HS-5 (cell line): ENCODE measurements at regions not wholly inside any gene's neighbourhood (a gene's known extent, or its start where the extent isn't known, plus 50 kb on each side); places are given as distances from the start of the nearest gene placed in this dataset.
"Not testable (repeated sequence)": the region's sequence is repeated elsewhere in the genome, so short reads cannot be mapped to it uniquely, and the experiment has no call there.

Experiments
- DNase-seq: peaks from one replicate; pipeline ENCODE4 v3.0.0-alpha.2; 2012; ENCODE audit warnings: low read depth

- no peak for DNase-seq
These were observed 123.8 kb upstream of the LIFR start for GRCh38 chr5:38680094-38680825.

DNA sequence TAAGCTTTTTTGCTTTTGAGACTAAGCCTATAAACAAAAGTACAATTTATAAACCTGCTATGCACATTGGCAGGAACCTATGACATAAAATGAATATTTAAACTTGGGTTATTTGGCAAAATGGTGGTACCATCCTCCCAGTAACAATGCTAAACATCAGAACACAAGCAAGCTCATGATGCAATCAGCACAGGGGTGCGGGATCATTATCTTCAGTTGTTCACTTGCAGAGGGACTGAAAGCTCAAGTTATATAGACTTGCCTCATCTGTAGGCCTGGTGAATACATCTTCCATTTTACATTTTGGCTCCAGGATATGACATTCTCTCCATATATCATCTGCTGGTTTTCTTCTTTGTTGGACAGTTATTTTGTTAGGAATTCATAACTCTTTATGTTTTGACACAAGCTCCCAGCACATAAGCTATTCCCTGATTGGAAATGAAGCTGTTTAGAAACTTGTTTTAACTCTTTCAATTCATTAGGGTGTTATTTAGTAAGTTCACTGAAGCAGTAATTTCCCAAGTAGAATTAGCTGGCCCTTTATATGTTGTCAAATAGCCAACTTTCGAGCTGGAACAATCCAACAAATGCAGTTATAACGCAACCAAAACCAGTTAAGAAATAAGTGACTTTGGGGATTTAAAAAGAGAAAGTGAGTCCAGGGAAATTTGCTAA lies 124.7 kb upstream of the LIFR start:
- DNase-seq: no peak

DNA sequence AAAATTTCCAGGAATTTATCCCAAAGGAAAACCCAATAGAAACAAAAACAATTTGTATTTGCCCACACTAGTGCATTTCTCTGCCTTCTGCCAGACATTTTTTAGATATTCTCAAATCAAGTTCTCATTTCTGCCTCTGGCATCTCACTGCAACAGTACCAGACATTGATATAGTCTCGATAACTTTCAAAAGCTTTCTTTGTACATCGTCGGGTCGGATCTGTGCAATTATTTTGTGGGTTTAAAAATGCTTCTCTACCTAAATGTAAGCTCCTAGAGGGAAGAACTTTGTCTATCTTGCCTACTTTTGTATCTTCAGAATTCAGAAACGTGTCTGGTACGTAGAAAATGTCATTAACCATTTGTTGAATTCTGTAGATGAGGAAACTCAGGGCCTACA lies 125.5 kb upstream of the LIFR start:
- no peak for DNase-seq

GRCh38 chr5:38686658-38687057 lies 130.2 kb upstream of the LIFR start:
- DNase-seq: no peak

- DNase-seq: no peak
These were observed 135.9 kb upstream of the LIFR start for GRCh38 chr5:38692346-38692745.

- DNase-seq: no peak
These were observed 136.5 kb upstream of the LIFR start for GRCh38 chr5:38692781-38693527.

DNA sequence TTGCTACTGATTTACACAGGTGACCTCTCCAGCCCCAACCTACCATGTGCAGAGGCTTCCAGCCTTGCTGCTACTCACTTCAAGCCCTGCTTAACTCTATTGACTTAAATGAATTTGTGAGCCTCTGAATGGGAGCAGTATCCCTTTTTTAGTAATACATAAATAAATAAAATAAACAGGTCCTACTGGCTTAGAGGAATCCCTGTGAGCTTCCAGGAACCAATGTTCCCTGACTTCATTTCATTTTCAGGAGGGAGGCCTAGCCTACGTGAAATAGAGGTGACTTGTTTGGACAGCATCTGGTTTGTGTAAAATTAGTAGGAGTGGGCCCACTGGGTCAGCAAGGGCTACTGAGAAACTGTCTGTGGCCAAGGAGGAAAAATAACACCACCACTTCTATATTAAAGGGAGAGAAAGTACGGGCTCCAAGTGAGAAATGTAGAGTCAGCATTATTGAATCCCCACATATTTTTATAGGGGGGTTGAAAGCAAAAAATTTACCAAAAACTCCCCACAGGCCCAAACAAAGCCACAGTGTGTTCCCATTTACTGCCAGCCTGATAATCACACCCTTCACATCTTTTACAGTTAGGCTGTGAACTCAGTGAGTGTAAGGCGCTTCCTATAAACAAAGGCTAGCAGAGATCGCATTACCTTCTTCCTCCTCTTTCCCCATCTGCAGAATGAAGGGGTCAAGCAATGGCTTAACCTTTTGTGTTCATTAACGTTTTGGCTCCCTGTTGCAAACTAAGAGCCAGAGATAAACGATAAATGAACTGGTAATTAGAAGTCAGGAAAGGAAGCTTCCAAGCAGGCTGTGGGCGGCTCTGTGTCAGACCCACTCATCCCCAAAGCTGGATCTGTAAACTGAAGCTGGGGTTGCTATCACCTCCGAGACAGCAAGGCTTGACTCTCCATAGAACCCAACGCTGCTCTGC lies 138.8 kb upstream of the LIFR start:
- no peak for DNase-seq

DNA sequence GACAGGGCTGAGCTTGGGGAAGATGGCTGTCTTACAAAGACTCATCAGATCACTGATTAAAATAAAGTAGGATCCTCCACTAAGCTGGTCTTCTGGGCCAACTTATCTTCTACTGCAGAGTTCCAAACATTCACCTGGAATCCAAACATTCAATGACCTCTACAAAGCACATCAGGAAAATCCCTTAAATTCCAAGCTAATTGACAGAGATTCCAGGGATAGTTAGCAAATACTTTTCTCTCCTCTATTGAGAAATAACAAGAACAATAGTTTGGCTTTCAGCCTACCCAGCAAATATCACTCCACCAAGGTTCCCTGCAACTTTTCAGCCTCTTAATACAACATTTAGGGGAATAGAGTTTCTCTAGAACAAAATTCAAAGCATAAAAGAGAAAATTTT lies 140.6 kb upstream of the LIFR start:
- DNase-seq: no peak

- not testable (repeated sequence) for DNase-seq
These were observed 140.3 kb upstream of the OSMR start for GRCh38 chr5:38705529-38705928.

DNA sequence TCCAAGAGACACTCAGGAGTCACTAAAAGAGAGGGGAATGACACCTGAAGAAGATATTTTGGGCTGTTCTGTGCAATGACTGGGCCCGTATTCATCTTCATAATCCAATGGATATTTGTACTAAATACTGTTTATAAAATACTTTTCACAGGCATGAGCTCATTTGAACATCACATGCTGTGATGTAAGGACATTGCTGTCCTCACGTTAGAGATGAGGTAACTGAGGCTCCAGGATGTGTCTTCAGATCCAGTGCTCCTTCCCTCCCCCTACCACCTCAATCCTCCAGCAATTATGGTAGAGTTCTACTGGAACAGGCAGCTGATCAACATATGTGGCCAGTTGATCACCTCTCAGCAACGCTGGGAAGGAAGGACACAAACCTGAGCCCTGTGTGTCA lies 139.4 kb upstream of the OSMR start:
- DNase-seq: no peak

DNA sequence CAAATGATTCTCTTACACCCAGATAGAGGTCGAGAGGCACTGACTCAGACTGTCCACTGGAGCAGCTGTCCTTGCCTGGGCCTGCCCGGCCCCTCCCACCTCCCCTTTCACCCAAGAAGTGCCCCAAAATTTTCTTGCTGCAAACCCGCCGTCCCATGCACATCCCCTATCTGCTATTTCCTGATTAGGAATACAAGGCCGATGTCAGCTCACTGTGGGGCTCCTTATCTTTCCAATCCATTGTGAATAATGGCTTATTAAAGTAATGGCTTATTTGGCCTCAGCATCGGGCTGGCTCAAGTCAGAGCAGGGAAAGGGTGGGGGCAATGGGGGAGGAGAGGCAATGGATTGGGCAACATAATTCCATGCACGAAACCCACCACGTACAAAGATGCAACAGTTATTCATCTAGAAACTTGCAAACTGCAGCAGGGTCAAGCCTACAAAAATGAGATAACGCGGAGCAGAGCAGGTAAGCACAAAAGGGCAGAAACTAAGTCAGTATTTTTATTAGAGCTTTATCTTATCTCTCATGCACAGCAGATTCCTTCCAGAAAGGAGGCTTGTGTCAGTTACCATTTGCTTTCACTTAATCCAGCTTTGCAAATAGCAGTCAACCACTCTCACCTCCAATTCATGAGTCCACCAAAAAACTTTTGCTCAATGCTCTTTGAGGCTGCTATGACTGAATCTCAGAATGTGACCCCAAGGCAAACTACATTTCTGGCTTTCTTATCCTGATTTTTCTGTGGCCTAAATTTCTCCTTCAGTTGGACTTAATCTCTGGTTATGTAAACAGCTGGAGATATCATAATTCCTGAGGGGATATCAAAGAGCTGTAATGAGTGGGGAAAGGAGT lies 138.2 kb upstream of the OSMR start:
- DNase-seq: no peak

DNA sequence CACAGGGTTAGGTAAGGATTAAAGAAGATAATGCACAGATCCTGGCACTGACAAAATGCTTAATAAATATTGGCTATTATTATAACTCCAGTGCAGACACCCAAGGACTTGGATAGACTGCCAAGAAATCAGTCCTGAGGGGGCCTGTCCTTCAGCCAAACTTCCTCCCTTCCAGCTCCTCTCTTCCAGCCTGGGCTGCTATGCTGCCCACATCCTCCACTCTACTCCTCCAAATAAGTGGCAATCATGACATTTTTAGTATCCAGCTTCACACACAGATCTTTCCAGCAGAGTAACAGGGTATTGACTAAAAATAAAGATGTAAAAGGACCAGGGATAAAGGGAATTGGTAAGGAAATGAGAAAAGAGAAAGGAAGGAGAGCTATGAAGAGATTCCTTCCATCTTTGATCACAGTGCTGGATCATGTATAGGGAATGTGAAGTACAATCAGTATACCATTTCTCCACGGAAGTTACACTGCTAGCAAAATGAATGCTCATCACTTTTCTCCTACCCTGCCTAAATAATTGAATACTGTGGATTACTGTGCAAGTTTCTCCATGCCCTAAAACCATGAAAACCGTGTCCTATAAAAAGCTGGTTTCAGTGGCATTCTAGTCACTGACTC lies 136.0 kb upstream of the OSMR start:
- DNase-seq: no peak

DNA sequence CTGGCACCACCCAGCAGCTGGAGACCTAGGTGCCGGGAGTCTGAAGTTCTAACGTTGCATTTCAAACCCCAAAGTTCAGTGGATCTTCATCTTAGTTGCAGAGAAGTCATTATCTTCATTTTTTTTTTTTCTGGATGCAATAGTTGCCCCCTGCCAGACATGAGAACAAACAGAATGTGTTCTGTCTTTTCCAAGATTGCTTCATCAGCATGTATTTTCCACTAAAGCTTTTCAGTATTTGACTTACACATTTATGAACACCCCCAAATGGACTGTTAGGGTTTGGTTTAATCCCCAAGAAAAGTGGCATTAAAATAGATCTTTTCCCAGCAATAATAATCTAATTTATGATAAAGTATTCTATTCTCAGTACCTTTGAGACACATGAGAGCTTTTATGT lies 135.2 kb upstream of the OSMR start:
- DNase-seq: no peak

- no peak for DNase-seq
These were observed 133.4 kb upstream of the OSMR start for GRCh38 chr5:38712391-38712790.

DNA sequence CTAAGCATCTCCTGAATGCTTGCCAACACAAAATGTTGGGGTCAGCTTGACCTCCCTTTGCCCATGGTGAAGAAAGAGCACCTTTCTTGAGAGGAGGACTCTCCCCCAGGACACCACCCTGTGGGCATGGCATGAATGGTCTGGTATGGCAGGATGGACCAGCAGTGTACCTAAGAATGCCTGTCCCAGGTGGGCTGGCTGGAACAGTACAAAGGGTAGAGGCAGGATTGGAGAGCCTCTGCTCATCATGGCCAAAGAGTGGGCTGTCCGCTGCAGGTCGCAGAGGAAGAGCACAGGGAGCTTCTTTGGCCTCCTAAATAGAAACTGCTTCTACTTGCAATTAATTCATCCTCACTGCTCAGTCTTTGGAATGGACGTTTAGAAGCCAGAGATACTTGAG lies 131.6 kb upstream of the OSMR start:
- DNase-seq: no peak

DNA sequence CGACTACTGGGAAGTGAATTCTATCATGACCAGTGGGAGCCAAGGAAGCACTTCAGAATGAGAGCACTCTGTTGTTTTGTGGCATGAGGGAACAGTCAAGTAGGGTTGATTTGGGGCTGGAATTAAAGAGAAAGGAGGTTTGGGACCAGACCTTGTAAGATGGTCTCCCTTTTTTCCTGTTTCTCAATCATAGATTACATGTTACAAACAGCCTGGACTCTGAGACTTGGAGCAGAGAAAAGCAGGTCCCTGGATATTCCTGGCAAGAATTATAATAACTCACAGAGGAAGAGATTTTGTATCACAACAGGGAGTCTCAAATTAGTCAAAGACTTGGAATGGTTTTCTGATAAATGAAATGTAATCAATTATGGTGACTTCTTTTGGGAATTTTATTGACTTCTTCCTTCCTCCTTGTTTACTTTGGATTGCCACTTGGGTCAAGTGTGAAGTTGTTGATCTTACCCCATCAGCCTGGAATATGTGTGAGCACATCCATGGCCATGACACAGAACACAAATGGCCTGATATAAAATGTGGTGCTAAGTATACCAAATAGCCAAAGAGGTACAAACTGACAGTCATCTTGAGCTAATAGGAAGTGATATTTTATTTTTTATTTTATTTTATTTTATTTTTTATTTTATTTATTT lies 131.0 kb upstream of the OSMR start:
- no peak for DNase-seq

GRCh38 chr5:38715696-38716095 lies 130.1 kb upstream of the OSMR start:
- DNase-seq: no peak

- no peak for DNase-seq
These were observed 129.3 kb upstream of the OSMR start for GRCh38 chr5:38716516-38716915.

- no peak for DNase-seq
These were observed 126.9 kb upstream of the OSMR start for GRCh38 chr5:38718771-38719391.

DNA sequence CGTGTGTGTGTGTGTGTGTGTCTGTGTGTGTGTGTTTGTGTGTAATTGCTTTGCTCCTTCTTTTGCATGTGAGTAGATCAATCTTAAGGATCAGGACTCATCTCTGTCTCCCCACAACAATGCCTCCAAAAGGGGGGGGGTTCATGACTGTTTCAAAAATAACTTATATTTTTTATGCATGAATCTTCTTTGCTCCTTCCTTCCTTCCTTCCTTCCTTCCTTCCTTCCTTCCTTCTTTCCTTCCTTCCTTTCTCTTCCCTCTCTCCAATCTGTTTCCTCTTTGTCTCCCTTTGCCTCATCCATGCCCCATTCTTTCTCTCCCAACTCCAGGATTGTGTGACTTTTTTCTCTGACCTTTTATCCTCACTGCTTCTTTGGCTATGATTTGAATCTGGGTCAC lies 126.4 kb upstream of the OSMR start:
- DNase-seq: no peak
